ENCODE measurements at regions not wholly inside any gene's neighbourhood (a gene's known extent, or its start where the extent isn't known, plus 50 kb on each side); places are given as distances from the start of the nearest gene placed in this dataset.

DNA sequence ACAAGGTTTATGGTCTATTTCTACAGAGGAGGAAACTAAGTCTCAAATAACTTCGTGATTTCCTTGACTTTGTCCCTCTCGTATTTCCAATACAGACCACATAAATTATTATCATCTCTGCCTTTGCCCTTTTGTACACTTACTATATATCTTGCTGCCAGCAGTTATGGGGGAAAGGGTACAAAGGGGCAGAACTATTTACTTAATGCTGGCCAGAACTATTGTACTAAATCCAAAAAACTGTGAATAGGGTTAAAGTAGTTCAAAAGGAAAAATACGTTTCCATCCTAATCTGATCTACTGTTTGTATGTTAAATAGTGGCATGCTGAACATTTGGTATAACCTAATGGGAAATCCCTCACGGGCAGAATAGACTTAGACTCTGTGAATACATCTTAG, 537.3 kb upstream of the SEMA6D start:
- TF ChIP-seq, protein P1, sequence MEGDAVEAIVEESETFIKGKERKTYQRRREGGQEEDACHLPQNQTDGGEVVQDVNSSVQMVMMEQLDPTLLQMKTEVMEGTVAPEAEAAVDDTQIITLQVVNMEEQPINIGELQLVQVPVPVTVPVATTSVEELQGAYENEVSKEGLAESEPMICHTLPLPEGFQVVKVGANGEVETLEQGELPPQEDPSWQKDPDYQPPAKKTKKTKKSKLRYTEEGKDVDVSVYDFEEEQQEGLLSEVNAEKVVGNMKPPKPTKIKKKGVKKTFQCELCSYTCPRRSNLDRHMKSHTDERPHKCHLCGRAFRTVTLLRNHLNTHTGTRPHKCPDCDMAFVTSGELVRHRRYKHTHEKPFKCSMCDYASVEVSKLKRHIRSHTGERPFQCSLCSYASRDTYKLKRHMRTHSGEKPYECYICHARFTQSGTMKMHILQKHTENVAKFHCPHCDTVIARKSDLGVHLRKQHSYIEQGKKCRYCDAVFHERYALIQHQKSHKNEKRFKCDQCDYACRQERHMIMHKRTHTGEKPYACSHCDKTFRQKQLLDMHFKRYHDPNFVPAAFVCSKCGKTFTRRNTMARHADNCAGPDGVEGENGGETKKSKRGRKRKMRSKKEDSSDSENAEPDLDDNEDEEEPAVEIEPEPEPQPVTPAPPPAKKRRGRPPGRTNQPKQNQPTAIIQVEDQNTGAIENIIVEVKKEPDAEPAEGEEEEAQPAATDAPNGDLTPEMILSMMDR (IDR thresholded peaks at IDR 0.05; ENCODE audit: insufficient read depth, low read length, poor library complexity, severe bottlenecking): no peak
- no peak for TF ChIP-seq EZH2phosphoT487 (conservative IDR thresholded peaks at IDR 0.05; ENCODE audit: low read length)

Measured in SU-DHL-6 (cell line).